ENCODE measurements at regions not wholly inside any gene's neighbourhood (a gene's known extent, or its start where the extent isn't known, plus 50 kb on each side); places are given as distances from the start of the nearest gene placed in this dataset.

- no peaks in the 10 kb centered on the region for H3K9me3 ChIP-seq
- H3K36me3 ChIP-seq: no peaks in the 10 kb centered on the region
- TF ChIP-seq CTCF (IDR thresholded peaks at IDR 0.05): no peak
- no peak for TF ChIP-seq POLR2A (IDR thresholded peaks at IDR 0.05)
- H3K27ac ChIP-seq: no peak overlapping the region
- no peak for DNase-seq
- no peaks in the 10 kb centered on the region for H3K27me3 ChIP-seq
- H3K4me3 ChIP-seq: no peak overlapping the region
- no peaks in the 10 kb centered on the region for H3K4me1 ChIP-seq
Measured at GRCh38 chr2:239521518-239521815, 120.6 kb upstream of the HDAC4 start.

- Histone ChIP-seq H3K27ac (no peak overlapping the region), H3K9me3 (no peaks in the 10 kb centered on the region), H3K4me1 (no peaks in the 10 kb centered on the region), H3K27me3 (no peaks in the 10 kb centered on the region), H3K36me3 (no peaks in the 10 kb centered on the region), H3K4me3 (no peak overlapping the region)
- TF ChIP-seq CTCF (IDR thresholded peaks at IDR 0.05) (no peak), POLR2A (IDR thresholded peaks at IDR 0.05) (no peak)
- no peak for DNase-seq
Measured at GRCh38 chr2:239520811-239521517, 120.1 kb upstream of the HDAC4 start.

- Histone ChIP-seq H3K4me1 (no peaks in the 10 kb centered on the region), H3K36me3 (no peaks in the 10 kb centered on the region), H3K4me3 (no peak overlapping the region), H3K9me3 (no peaks in the 10 kb centered on the region), H3K27ac (no peak overlapping the region), H3K27me3 (no peaks in the 10 kb centered on the region)
- no peak for TF ChIP-seq CTCF (IDR thresholded peaks at IDR 0.05)
- TF ChIP-seq POLR2A (IDR thresholded peaks at IDR 0.05): no peak
- no peak for DNase-seq
Measured at GRCh38 chr2:239519921-239520585, 119.2 kb upstream of the HDAC4 start.

GRCh38 chr2:239519089-239519920 is 118.5 kb upstream of the HDAC4 start:
- H3K27me3 ChIP-seq: no peaks in the 10 kb centered on the region
- H3K36me3 ChIP-seq: no peaks in the 10 kb centered on the region
- no peak for DNase-seq
- TF ChIP-seq CTCF (IDR thresholded peaks at IDR 0.05) (no peak), POLR2A (IDR thresholded peaks at IDR 0.05) (no peak)
- H3K4me3 ChIP-seq: no peak overlapping the region
- H3K27ac ChIP-seq: no peak overlapping the region
- H3K9me3 ChIP-seq: no peaks in the 10 kb centered on the region
- no peaks in the 10 kb centered on the region for H3K4me1 ChIP-seq

GRCh38 chr2:239518286-239519088 is 117.7 kb upstream of the HDAC4 start:
- DNase-seq: no peak
- H3K4me1 ChIP-seq: no peaks in the 10 kb centered on the region
- no peak overlapping the region for H3K27ac ChIP-seq
- TF ChIP-seq POLR2A (IDR thresholded peaks at IDR 0.05): no peak
- TF ChIP-seq CTCF (IDR thresholded peaks at IDR 0.05): no peak
- no peak overlapping the region for H3K4me3 ChIP-seq
- H3K27me3 ChIP-seq: no peaks in the 10 kb centered on the region
- no peaks in the 10 kb centered on the region for H3K36me3 ChIP-seq
- H3K9me3 ChIP-seq: no peaks in the 10 kb centered on the region
